PC-9 (cell line): ENCODE measurements at regions not wholly inside any gene's neighbourhood (a gene's known extent, or its start where the extent isn't known, plus 50 kb on each side); places are given as distances from the start of the nearest gene placed in this dataset.

Experiments used
- BruUV-seq: library from RNA; stranded (reverse); fragments of 400-500 nt; replicated peaks from 2 replicates; lab custom pipeline; 2021; lab: Mats Ljungman, UMichigan
- CTCF ChIA-PET: fragments of 300-600 bp; sonication (Branson Sonifier 250); formaldehyde crosslinking; loops from one replicate; lab custom pipeline; 2022; ENCODE audit warnings: antibody characterized with exemption; lab: Charles Lee
- POLR2A ChIA-PET: fragments of 300-600 bp; sonication (Branson Sonifier 250); formaldehyde crosslinking; loops from one replicate; lab custom pipeline; 2022; ENCODE audit warnings: antibody characterized with exemption; ENCODE audit not compliant: unreplicated experiment; lab: Charles Lee
- DNase-seq, 2 experiments: peaks; one replicate each; pipeline versions ENCODE4 v3.0.0 to v3.0.0-alpha.2; 2015 to 2022; ENCODE audit warnings: mixed read lengths in 1 of 2
- H2AFZ ChIP-seq: fragments of 200-600 bp; sonication (generic); 2 replicates; pipeline ENCODE4 v1.8.1; 2017; ENCODE audit warnings: antibody characterized with exemption
- H3F3A ChIP-seq: fragments of 200-600 bp; sonication (generic); 2 replicates; pipeline ENCODE4 v1.8.1; 2017; ENCODE audit warnings: antibody characterized with exemption, mild to moderate bottlenecking, low read depth; ENCODE audit not compliant: insufficient read depth
- H3K27ac ChIP-seq: fragments of 200-600 bp; sonication (generic); 2 replicates; pipeline ENCODE4 v1.6.1; 2016; ENCODE audit warnings: mixed run types
- H3K27me3 ChIP-seq: fragments of 200-600 bp; sonication (generic); 2 replicates; pipeline ENCODE4 v1.6.1; 2016; ENCODE audit warnings: low read depth, mixed run types; ENCODE audit not compliant: insufficient read depth
- H3K36me3 ChIP-seq: fragments of 200-600 bp; sonication (generic); 2 replicates; pipeline ENCODE4 v1.6.1; 2016; ENCODE audit warnings: low read depth, mixed run types
- H3K4me1 ChIP-seq: fragments of 200-600 bp; sonication (generic); replicated peaks from 2 replicates; pipeline ENCODE4 v1.6.1; 2016; ENCODE audit warnings: mixed run types; ENCODE audit not compliant: insufficient read depth
- H3K4me2 ChIP-seq: fragments of 200-600 bp; sonication (generic); 2 replicates; pipeline ENCODE4 v1.6.1; 2017; ENCODE audit warnings: mixed run types
- H3K4me3 ChIP-seq: fragments of 200-600 bp; sonication (generic); 2 replicates; pipeline ENCODE4 v1.6.1; 2016; ENCODE audit warnings: mixed run types
- H3K79me2 ChIP-seq: fragments of 200-600 bp; sonication (generic); 2 replicates; pipeline ENCODE4 v1.6.1; 2017; ENCODE audit warnings: low read depth, mixed run types
- H3K9me2 ChIP-seq: fragments of 200-600 bp; sonication (generic); 2 replicates; pipeline ENCODE4 v1.8.1; 2017; ENCODE audit warnings: mild to moderate bottlenecking; ENCODE audit not compliant: insufficient read depth
- H3K9me3 ChIP-seq: fragments of 200-600 bp; sonication (generic); 2 replicates; pipeline ENCODE4 v1.8.1; 2016; ENCODE audit warnings: low read depth; ENCODE audit not compliant: insufficient read depth
- H4K20me1 ChIP-seq: fragments of 200-600 bp; sonication (generic); 2 replicates; pipeline ENCODE4 v1.8.1; 2017; ENCODE audit not compliant: insufficient read depth
- EZH2 ChIP-seq: fragments of 200-600 bp; sonication (generic); IDR thresholded peaks from 2 replicates; pipeline ENCODE4 v1.8.0; 2017; ENCODE audit warnings: antibody characterized with exemption, low read depth
- intact Hi-C: fragments of 100-400 bp; cut with micrococcal nuclease; formaldehyde crosslinking; loops from one replicate; pipeline ENCODE4 v1.10.0; 2022; ENCODE audit not compliant: unreplicated experiment
- TF ChIP-seq, protein P1 (sequence below): fragments of 200-600 bp; sonication (generic); conservative IDR thresholded peaks from 2 replicates; pipeline ENCODE4 v1.6.1; 2017; ENCODE audit warnings: mixed run types, antibody characterized with exemption, mild to moderate bottlenecking, moderate library complexity

- Histone ChIP-seq H3K27ac (no peak overlapping the region), H4K20me1 (no peaks in the 10 kb centered on the region), H3K9me3 (no peaks in the 10 kb centered on the region), H3K4me3 (no peak overlapping the region), H3K79me2 (no peaks in the 10 kb centered on the region), H3F3A (peaks cover 13% of the 10 kb centered on the region; the same call in 1 of the 2 replicates), H3K36me3 (no peaks in the 10 kb centered on the region), H3K4me2 (no peak overlapping the region), H2AFZ (no peak overlapping the region), H3K9me2 (no peaks in the 10 kb centered on the region), H3K4me1 (peaks cover 25% of the 10 kb centered on the region), H3K27me3 (no peaks in the 10 kb centered on the region)
- no TSS peak for BruUV-seq
- ChIA-PET CTCF (no interaction called here), POLR2A (interaction anchor here (0.6 kb wide), 1 partner anchor 1177 kb away, joined by 3 read pairs; no protein-coding TSS in a partner anchor)
- DNase-seq: no peak
- TF ChIP-seq, protein P1, sequence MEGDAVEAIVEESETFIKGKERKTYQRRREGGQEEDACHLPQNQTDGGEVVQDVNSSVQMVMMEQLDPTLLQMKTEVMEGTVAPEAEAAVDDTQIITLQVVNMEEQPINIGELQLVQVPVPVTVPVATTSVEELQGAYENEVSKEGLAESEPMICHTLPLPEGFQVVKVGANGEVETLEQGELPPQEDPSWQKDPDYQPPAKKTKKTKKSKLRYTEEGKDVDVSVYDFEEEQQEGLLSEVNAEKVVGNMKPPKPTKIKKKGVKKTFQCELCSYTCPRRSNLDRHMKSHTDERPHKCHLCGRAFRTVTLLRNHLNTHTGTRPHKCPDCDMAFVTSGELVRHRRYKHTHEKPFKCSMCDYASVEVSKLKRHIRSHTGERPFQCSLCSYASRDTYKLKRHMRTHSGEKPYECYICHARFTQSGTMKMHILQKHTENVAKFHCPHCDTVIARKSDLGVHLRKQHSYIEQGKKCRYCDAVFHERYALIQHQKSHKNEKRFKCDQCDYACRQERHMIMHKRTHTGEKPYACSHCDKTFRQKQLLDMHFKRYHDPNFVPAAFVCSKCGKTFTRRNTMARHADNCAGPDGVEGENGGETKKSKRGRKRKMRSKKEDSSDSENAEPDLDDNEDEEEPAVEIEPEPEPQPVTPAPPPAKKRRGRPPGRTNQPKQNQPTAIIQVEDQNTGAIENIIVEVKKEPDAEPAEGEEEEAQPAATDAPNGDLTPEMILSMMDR: no peak
- no peak for TF ChIP-seq EZH2
- intact Hi-C loops: no loop called here
Observed at GRCh38 chr1:148363439-148363810, 119.7 kb downstream of the PPIAL4G start.

- H3K9me3 ChIP-seq: no peaks in the 10 kb centered on the region
- intact Hi-C loops: no loop called here
- TF ChIP-seq, protein P1: no peak
- no peak for TF ChIP-seq EZH2
- no peaks in the 10 kb centered on the region for H3K9me2 ChIP-seq
- H2AFZ ChIP-seq: no peak overlapping the region
- H3K36me3 ChIP-seq: no peaks in the 10 kb centered on the region
- H3K79me2 ChIP-seq: no peaks in the 10 kb centered on the region
- H3F3A ChIP-seq: peaks cover 13% of the 10 kb centered on the region; the same call in 1 of the 2 replicates
- CTCF ChIA-PET: no interaction called here
- POLR2A ChIA-PET: no interaction called here
- H3K27ac ChIP-seq: no peak overlapping the region
- H3K4me2 ChIP-seq: no peak overlapping the region
- H3K4me1 ChIP-seq: peaks cover 29% of the 10 kb centered on the region
- DNase-seq: no peak
- no peaks in the 10 kb centered on the region for H3K27me3 ChIP-seq
- no TSS peak for BruUV-seq
- H3K4me3 ChIP-seq: no peak overlapping the region
- H4K20me1 ChIP-seq: no peaks in the 10 kb centered on the region
Observed at GRCh38 chr1:148362626-148363438, 120.3 kb downstream of the PPIAL4G start.

DNA sequence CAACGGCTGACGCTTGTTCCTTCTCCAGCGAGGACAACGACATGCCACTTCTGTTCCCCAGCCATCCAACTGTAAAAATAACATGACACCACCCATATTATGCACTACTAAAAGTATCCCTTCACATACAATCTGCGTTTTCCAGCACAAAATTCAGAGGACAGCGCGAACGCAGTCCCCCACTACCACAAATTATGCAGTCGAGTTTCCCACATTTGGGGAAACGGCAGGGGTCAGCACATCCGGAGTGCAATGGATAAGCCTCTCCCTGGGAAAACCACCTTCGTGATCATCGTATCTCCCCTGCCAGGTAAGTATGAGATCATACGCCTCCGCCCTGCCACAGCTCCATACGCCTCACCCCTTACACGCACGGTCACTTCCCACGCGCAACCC lies 120.9 kb downstream of the PPIAL4G start:
- Histone ChIP-seq H3F3A (peaks cover 17% of the 10 kb centered on the region; the same call in 1 of the 2 replicates), H3K9me3 (no peaks in the 10 kb centered on the region), H3K4me3 (no peak overlapping the region), H3K27me3 (no peaks in the 10 kb centered on the region), H3K79me2 (no peaks in the 10 kb centered on the region), H3K4me1 (peaks cover 32% of the 10 kb centered on the region), H2AFZ (no peak overlapping the region), H3K36me3 (no peaks in the 10 kb centered on the region), H3K27ac (no peak overlapping the region), H3K9me2 (no peaks in the 10 kb centered on the region), H3K4me2 (no peak overlapping the region), H4K20me1 (no peaks in the 10 kb centered on the region)
- POLR2A ChIA-PET: no interaction called here
- intact Hi-C loops: no loop called here
- CTCF ChIA-PET: no interaction called here
- no TSS peak for BruUV-seq
- no peak for TF ChIP-seq EZH2
- TF ChIP-seq, protein P1: no peak
- DNase-seq: no peak
